ENCODE measurements at regions not wholly inside any gene's neighbourhood (a gene's known extent, or its start where the extent isn't known, plus 50 kb on each side); places are given as distances from the start of the nearest gene placed in this dataset.

- Mint-ChIP-seq H3K9me3 (ENCODE audit: unreplicated experiment) (peaks cover 2% of the 10 kb centered on the region), H3K36me3 (ENCODE audit: low read depth, unreplicated experiment) (no peaks in the 10 kb centered on the region), H3K27ac (ENCODE audit: unreplicated experiment) (no peak overlapping the region), H3K4me3 (ENCODE audit: unreplicated experiment) (no peak overlapping the region), H3K4me1 (ENCODE audit: low read depth, unreplicated experiment) (no peaks in the 10 kb centered on the region), H3K27me3 (ENCODE audit: low read depth, unreplicated experiment) (no peaks in the 10 kb centered on the region)
- no peak for FAIRE-seq
- no peaks in the 10 kb centered on the region for H3K79me2 ChIP-seq (ENCODE audit: insufficient read depth, low read length)
- no peak overlapping the region for H3K4me3 ChIP-seq (ENCODE audit: insufficient read depth, low read depth, low read length)
- no peak overlapping the region for H3K27ac ChIP-seq (ENCODE audit: low read depth, low read length)
- H4K20me1 ChIP-seq (ENCODE audit: insufficient read depth, low read length), result no peaks in the 10 kb centered on the region
- H3K36me3 ChIP-seq (ENCODE audit: insufficient read depth, low read length), result no peaks in the 10 kb centered on the region
- no peaks in the 10 kb centered on the region for H3K4me1 ChIP-seq (ENCODE audit: insufficient read depth, low read length)
- no peak overlapping the region for H3K9ac ChIP-seq (ENCODE audit: low read length)
- DNase-seq (ENCODE audit: low read depth), result no peak
- H3K27me3 ChIP-seq (ENCODE audit: insufficient read depth, low read length), result no peaks in the 10 kb centered on the region
- H3K9me3 ChIP-seq (ENCODE audit: insufficient read depth, low read depth, low read length), result no peaks in the 10 kb centered on the region
- H2AFZ ChIP-seq (ENCODE audit: low read depth, low read length), result no peak overlapping the region
- no peak for TF ChIP-seq EZH2 (IDR thresholded peaks at IDR 0.05; ENCODE audit: insufficient read depth, low read length)
- no peak for TF ChIP-seq CTCF (IDR thresholded peaks at IDR 0.05; ENCODE audit: insufficient read depth, low read depth, low read length)
- no peak overlapping the region for H3K4me2 ChIP-seq (ENCODE audit: low read length)
Measured at GRCh38 chr7:20503278-20503950, 112.1 kb upstream of the ABCB5 start.

- Histone ChIP-seq H4K20me1 (ENCODE audit: insufficient read depth, low read length) (no peaks in the 10 kb centered on the region), H3K4me1 (ENCODE audit: insufficient read depth, low read length) (no peaks in the 10 kb centered on the region), H3K27ac (ENCODE audit: low read depth, low read length) (no peak overlapping the region), H3K9me3 (ENCODE audit: insufficient read depth, low read depth, low read length) (no peaks in the 10 kb centered on the region), H3K9ac (ENCODE audit: low read length) (no peak overlapping the region), H3K4me2 (ENCODE audit: low read length) (no peak overlapping the region), H2AFZ (ENCODE audit: low read depth, low read length) (no peak overlapping the region), H3K36me3 (ENCODE audit: insufficient read depth, low read length) (no peaks in the 10 kb centered on the region), H3K79me2 (ENCODE audit: insufficient read depth, low read length) (no peaks in the 10 kb centered on the region), H3K27me3 (ENCODE audit: insufficient read depth, low read length) (no peaks in the 10 kb centered on the region), H3K4me3 (ENCODE audit: insufficient read depth, low read depth, low read length) (no peak overlapping the region)
- DNase-seq (ENCODE audit: low read depth) (no peak), FAIRE-seq (no peak)
- H3K36me3 Mint-ChIP-seq (ENCODE audit: low read depth, unreplicated experiment), result no peaks in the 10 kb centered on the region
- H3K4me1 Mint-ChIP-seq (ENCODE audit: low read depth, unreplicated experiment), result no peaks in the 10 kb centered on the region
- H3K9me3 Mint-ChIP-seq (ENCODE audit: unreplicated experiment), result peaks cover 2% of the 10 kb centered on the region
- H3K27ac Mint-ChIP-seq (ENCODE audit: unreplicated experiment), result no peak overlapping the region
- no peak overlapping the region for H3K4me3 Mint-ChIP-seq (ENCODE audit: unreplicated experiment)
- TF ChIP-seq CTCF (IDR thresholded peaks at IDR 0.05; ENCODE audit: insufficient read depth, low read depth, low read length) (no peak), EZH2 (IDR thresholded peaks at IDR 0.05; ENCODE audit: insufficient read depth, low read length) (no peak)
- no peaks in the 10 kb centered on the region for H3K27me3 Mint-ChIP-seq (ENCODE audit: low read depth, unreplicated experiment)
Measured at GRCh38 chr7:20504060-20504459, 111.4 kb upstream of the ABCB5 start.

GRCh38 chr7:20506175-20506574, 109.3 kb upstream of the ABCB5 start:
- Histone ChIP-seq H3K9me3 (ENCODE audit: insufficient read depth, low read depth, low read length) (no peaks in the 10 kb centered on the region), H3K9ac (ENCODE audit: low read length) (no peak overlapping the region), H4K20me1 (ENCODE audit: insufficient read depth, low read length) (no peaks in the 10 kb centered on the region), H3K79me2 (ENCODE audit: insufficient read depth, low read length) (no peaks in the 10 kb centered on the region), H3K36me3 (ENCODE audit: insufficient read depth, low read length) (no peaks in the 10 kb centered on the region), H3K27ac (ENCODE audit: low read depth, low read length) (no peak overlapping the region), H3K4me3 (ENCODE audit: insufficient read depth, low read depth, low read length) (no peak overlapping the region), H3K4me1 (ENCODE audit: insufficient read depth, low read length) (no peaks in the 10 kb centered on the region), H3K27me3 (ENCODE audit: insufficient read depth, low read length) (no peaks in the 10 kb centered on the region), H2AFZ (ENCODE audit: low read depth, low read length) (no peak overlapping the region), H3K4me2 (ENCODE audit: low read length) (no peak overlapping the region)
- Mint-ChIP-seq H3K9me3 (ENCODE audit: unreplicated experiment) (peaks cover 2% of the 10 kb centered on the region), H3K4me3 (ENCODE audit: unreplicated experiment) (no peak overlapping the region), H3K27me3 (ENCODE audit: low read depth, unreplicated experiment) (no peaks in the 10 kb centered on the region), H3K36me3 (ENCODE audit: low read depth, unreplicated experiment) (no peaks in the 10 kb centered on the region), H3K27ac (ENCODE audit: unreplicated experiment) (no peak overlapping the region), H3K4me1 (ENCODE audit: low read depth, unreplicated experiment) (no peaks in the 10 kb centered on the region)
- FAIRE-seq, result no peak
- no peak for TF ChIP-seq CTCF (IDR thresholded peaks at IDR 0.05; ENCODE audit: insufficient read depth, low read depth, low read length)
- no peak for TF ChIP-seq EZH2 (IDR thresholded peaks at IDR 0.05; ENCODE audit: insufficient read depth, low read length)
- DNase-seq (ENCODE audit: low read depth), result no peak

Data from astrocyte (in vitro differentiated cells and primary cell).